ENCODE measurements at regions not wholly inside any gene's neighbourhood (a gene's known extent, or its start where the extent isn't known, plus 50 kb on each side); places are given as distances from the start of the nearest gene placed in this dataset.

DNA sequence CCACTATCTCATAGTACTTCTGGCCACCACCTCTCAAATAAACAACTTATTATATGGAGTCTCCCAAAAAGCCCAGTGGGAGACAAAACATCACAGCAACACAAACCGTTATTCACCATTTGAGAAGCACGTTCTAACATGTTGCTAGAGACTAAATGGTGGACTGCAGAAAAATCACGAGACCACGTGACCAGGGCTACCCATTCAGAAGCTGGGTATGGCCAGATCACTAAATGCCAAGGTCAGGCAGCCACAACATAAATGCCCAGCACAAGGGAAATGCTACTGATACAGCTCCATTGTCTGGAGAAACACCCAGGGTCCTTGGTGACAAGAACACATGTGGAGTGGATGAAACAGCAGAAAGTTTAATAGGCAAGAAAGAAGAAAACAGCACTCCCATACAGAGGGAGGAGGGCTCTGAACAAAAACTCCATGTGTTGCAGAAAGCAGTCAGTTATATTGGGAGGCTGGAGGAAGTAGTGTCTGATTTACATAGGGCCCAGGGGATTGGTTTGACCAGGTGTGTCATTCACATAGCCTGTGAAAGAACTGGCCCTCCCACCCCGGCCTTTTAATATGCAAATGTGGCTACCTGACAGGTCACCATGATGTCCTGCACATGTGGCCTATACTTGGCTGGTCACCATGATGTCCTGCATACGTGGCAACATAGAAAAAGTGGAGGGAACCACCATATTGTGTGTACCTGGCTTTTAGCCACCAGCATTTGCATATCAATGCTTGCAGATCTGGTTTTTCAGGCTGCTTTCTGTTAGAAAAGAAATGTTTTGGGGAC lies 97.2 kb downstream of the TRIM36 start:
- Mint-ChIP-seq H3K9me3 (peaks cover 2% of the 10 kb centered on the region), H3K4me3 (no peak overlapping the region), H3K4me1 (peaks cover 16% of the 10 kb centered on the region), H3K27ac (no peak overlapping the region), H3K27me3 (peaks cover 16% of the 10 kb centered on the region), H3K36me3 (ENCODE audit: low read depth) (no peaks in the 10 kb centered on the region)
- DNase-seq: no peak
- ChIA-PET POLR2A (no interaction called here), CTCF (no interaction called here)

DNA sequence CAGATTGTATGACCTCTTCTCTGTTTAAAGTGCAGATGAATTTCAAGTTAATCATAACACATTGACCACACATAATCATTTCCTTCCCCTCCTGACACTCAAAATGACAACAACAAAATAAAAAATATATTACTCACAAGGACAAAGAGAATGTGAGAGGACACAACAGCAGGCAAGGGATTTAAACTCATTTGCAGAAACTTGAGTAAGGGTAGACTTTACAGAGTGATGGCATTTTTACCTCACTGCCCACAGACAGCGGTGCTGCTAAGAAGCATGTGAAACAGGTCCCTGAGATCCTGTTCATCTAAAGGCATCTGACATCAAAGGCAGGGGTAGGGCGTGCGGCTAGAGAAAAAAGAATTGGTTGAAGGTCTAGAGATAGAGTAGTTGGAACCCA lies 99.0 kb downstream of the TRIM36 start:
- H3K27me3 Mint-ChIP-seq: peaks cover 17% of the 10 kb centered on the region
- H3K27ac Mint-ChIP-seq: no peak overlapping the region
- no peaks in the 10 kb centered on the region for H3K36me3 Mint-ChIP-seq (ENCODE audit: low read depth)
- peaks cover 2% of the 10 kb centered on the region for H3K9me3 Mint-ChIP-seq
- peaks cover 16% of the 10 kb centered on the region for H3K4me1 Mint-ChIP-seq
- CTCF ChIA-PET: no interaction called here
- POLR2A ChIA-PET: no interaction called here
- no peak for DNase-seq
- H3K4me3 Mint-ChIP-seq: no peak overlapping the region

DNA sequence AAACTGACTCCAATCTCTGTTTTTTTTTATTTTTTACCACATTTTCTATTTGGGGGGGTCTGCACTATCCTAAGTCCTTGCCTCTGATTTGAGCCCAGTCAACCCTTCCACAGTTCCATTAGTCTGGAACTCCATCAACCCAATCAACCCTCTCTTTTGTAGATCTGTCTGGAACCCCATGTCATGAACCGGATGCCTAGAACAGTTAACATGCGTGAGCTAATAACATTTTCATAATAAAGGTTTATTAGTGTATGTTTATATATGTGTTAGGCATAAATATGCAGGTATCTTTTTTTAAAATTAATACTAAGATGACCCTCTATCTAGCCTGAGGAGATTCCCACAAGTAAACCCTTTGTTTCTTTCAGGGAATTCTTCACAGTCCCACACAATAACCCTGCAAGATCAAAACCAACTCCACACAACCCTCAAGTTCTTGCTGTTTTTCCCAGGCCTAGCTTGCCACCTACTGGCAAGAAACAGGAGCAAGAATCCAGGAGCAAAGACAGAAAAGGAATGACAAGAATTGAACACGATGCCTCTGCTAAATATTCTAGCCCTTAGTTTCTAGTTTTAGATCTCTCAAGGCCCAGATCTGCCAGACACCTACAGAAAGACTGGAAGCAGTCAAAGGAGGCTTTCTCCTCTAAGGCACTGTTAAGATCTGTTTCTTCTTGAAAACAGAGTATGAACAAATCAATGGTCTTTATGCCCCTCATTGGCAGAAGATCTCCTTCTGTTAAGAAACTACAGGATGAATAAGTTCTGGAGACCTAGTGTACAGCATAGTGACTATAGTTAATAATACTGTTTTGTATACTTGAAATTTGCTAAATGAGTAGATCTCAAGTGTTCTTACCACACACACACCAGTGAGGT lies 100.4 kb downstream of the TRIM36 start:
- no peaks in the 10 kb centered on the region for H3K36me3 Mint-ChIP-seq (ENCODE audit: low read depth)
- H3K27me3 Mint-ChIP-seq: peaks cover 17% of the 10 kb centered on the region
- no peak overlapping the region for H3K4me3 Mint-ChIP-seq
- POLR2A ChIA-PET: interaction anchor here (0.6 kb wide), 1 partner anchor 741 kb away, joined by 3 read pairs; no protein-coding TSS in a partner anchor
- DNase-seq: no peak
- CTCF ChIA-PET: interaction anchor here (1.2 kb wide), 1 partner anchor 1457 kb away, joined by 4 read pairs; no protein-coding TSS in a partner anchor
- H3K27ac Mint-ChIP-seq: no peak overlapping the region
- H3K4me1 Mint-ChIP-seq: peaks cover 16% of the 10 kb centered on the region
- peaks cover 2% of the 10 kb centered on the region for H3K9me3 Mint-ChIP-seq

DNA sequence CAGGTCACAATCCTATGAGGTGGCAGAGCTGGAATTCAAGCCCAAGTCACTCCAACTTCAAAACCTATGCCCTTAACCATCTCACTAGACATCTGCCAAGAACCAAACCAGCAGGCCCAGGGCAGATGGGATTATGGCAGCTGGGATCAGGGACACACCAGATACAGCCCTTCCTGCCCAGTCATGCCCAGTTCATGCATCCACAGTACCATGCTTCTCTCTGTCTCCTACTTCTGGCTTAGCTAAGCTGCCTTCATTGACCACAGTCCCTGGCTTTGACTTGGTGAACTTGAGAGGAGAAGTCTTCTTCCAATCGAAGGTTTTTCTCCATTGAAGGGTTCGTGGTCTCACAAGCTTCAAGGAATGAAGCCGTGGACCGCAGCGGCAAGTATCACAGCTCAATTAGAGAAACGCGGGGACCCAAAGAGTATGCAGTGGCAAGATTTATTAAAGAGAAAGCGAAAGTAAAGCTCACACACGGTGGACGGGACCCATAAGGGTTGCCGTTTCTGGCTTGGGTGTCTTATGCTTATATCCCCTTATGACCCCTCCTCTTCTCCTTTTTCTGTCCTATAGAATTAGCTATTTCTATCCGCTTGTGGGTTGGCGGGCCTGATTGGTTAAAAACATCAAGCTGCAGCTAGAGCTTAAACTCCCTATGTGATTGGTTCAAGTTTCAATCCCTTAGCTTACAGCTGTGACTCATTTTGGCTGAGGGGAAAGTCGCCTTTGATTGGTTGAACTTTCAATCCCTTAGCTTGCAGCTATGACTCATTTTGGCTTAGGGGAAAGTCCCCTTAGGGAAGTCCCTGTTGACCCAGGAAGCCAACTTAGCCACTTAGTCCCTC lies 101.2 kb downstream of the TRIM36 start:
- POLR2A ChIA-PET: interaction anchor here (0.6 kb wide), 1 partner anchor 741 kb away, joined by 3 read pairs; no protein-coding TSS in a partner anchor
- Mint-ChIP-seq H3K4me1 (peaks cover 16% of the 10 kb centered on the region), H3K36me3 (ENCODE audit: low read depth) (no peaks in the 10 kb centered on the region), H3K9me3 (peaks cover 2% of the 10 kb centered on the region), H3K27ac (no peak overlapping the region), H3K27me3 (peaks cover 12% of the 10 kb centered on the region), H3K4me3 (peak overlapping the region; percentile 11)
- CTCF ChIA-PET: interaction anchor here (1.2 kb wide), 1 partner anchor 1456 kb away, joined by 4 read pairs; no protein-coding TSS in a partner anchor
- DNase-seq: peak; percentile 19

DNA sequence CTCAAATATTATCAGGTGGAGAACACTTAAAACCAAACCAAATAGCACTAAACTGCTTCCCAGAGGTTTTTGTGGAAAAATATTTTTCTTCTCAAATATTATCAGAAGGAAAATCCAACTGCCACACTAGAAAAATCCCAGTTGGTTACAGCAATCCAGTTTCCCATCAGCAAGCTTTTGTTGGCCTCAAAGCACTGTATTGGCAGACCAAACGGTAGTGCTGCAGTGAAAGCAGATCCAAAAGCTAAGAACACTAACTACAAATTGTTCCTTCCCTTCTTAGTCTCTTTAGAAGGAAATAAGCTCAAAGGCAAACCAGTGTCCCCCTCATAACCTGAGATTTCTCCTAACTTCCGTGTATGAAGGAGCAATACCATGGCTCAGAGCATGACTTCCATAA lies 105.3 kb downstream of the TRIM36 start:
- no peak for DNase-seq
- Mint-ChIP-seq H3K36me3 (ENCODE audit: low read depth) (no peaks in the 10 kb centered on the region), H3K4me1 (peaks cover 9% of the 10 kb centered on the region), H3K4me3 (no peak overlapping the region), H3K27ac (no peak overlapping the region), H3K27me3 (peaks cover 2% of the 10 kb centered on the region), H3K9me3 (peaks cover 2% of the 10 kb centered on the region)
- CTCF ChIA-PET: no interaction called here
- POLR2A ChIA-PET: no interaction called here

DNA sequence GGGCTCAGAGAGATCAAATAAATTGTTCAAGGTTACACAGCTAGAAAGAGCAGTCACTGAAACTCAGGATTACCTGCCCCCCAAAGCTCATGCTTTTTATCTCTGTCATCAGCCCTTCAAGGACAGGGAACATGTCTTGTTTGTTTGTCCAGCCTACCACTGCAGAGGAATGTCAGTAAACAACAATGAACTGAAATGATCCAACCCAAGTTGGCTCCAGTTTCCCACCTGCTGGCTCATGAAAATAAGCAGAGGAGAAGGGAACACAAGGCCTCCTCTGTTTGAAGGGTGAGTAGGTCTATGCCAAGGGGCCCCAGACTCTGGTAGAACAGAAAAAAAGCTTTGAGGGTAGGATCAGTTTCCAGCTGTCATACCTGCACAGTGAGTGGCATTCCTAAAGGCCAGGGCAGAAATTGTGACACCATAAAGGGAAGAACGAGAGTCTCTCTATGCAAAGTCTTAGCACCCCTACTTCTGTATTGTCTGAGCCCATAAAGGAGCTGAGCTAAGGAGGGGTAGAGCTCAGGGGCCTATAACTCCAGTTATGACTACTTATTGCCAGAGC lies 115.2 kb downstream of the TRIM36 start:
- CTCF ChIA-PET: no interaction called here
- POLR2A ChIA-PET: no interaction called here

DNA sequence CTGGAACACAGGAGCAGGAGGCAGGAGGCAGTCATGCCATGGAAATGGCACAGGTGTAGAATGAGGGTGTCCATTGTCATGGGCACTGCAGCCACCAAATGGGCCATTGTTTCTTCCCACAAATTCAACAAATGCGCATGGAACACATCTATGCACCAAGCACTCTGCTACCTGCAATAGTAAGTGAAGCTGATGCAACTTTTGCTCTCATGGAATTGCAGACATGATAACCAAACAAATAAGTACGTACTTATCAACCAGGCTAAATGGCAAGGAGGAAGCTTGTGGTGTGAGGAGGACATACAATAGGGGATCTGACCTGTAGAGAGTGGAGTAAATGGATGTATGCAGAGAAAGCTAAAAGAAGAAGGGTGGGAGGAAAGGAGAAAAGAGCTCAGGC lies 116.8 kb downstream of the TRIM36 start:
- ChIA-PET POLR2A (no interaction called here), CTCF (no interaction called here)
- Mint-ChIP-seq H3K36me3 (ENCODE audit: low read depth) (no peaks in the 10 kb centered on the region), H3K9me3 (no peaks in the 10 kb centered on the region), H3K27me3 (no peaks in the 10 kb centered on the region), H3K27ac (no peak overlapping the region), H3K4me1 (no peaks in the 10 kb centered on the region), H3K4me3 (no peak overlapping the region)
- no peak for DNase-seq

More for the DNA sequence above, 115.2 kb downstream of the TRIM36 start:
- no peak overlapping the region for H3K4me3 Mint-ChIP-seq
- no peaks in the 10 kb centered on the region for H3K9me3 Mint-ChIP-seq
- no peaks in the 10 kb centered on the region for H3K36me3 Mint-ChIP-seq (ENCODE audit: low read depth)
- no peaks in the 10 kb centered on the region for H3K4me1 Mint-ChIP-seq
- H3K27me3 Mint-ChIP-seq: no peaks in the 10 kb centered on the region
- no peak for DNase-seq
- no peak overlapping the region for H3K27ac Mint-ChIP-seq

DNA sequence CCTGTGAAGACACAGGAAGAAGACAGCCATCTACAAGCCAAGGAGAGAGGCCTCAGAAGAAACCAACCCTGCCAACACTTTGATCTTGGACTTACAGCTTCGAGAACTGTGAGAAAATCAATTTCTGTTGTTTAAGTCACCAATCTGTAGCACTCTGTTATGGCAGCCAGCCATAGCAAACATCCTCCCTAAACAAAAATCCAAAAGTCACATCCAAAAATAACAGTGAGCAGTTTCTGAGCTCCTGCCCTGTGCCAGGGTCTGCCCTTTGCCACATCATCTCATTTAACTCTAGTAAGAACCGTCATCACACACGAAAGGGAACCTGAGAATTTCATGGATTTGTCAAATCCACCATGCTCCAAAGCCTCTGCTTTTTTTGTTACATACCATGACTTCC lies 118.8 kb downstream of the TRIM36 start:
- ChIA-PET CTCF (no interaction called here), POLR2A (no interaction called here)
- H3K9me3 Mint-ChIP-seq: no peaks in the 10 kb centered on the region
- no peak for DNase-seq
- H3K4me1 Mint-ChIP-seq: no peaks in the 10 kb centered on the region
- no peaks in the 10 kb centered on the region for H3K27me3 Mint-ChIP-seq
- H3K27ac Mint-ChIP-seq: no peak overlapping the region
- no peak overlapping the region for H3K4me3 Mint-ChIP-seq
- no peaks in the 10 kb centered on the region for H3K36me3 Mint-ChIP-seq (ENCODE audit: low read depth)

DNA sequence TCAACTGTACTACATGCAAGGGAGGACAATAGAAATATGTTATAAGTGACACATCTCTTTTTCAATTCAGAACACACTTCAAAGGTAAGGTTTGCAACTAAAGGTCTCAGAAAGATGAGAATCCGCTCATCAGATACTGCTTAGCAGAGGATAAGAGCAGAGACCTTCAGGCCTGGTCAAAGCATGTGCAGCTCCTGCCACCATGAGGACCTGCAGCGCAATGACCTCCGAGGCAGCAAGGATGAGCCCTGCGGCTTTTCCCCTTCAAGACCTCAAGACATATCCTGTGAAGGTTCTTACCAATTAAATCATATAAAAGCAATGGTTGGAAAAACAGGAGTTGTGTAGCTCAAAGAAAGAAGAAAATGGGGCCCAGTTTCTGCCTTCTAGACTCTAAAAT lies 135.8 kb downstream of the TRIM36 start:
- H3K27me3 Mint-ChIP-seq: no peaks in the 10 kb centered on the region
- no peak for DNase-seq
- no peaks in the 10 kb centered on the region for H3K4me1 Mint-ChIP-seq
- peaks cover 14% of the 10 kb centered on the region for H3K9me3 Mint-ChIP-seq
- no peak overlapping the region for H3K4me3 Mint-ChIP-seq
- no peaks in the 10 kb centered on the region for H3K36me3 Mint-ChIP-seq (ENCODE audit: low read depth)
- no peak overlapping the region for H3K27ac Mint-ChIP-seq
- ChIA-PET CTCF (interaction anchor here (1.0 kb wide), 1 partner anchor 64 kb away, joined by 3 read pairs; no protein-coding TSS in a partner anchor), POLR2A (no interaction called here)

DNA sequence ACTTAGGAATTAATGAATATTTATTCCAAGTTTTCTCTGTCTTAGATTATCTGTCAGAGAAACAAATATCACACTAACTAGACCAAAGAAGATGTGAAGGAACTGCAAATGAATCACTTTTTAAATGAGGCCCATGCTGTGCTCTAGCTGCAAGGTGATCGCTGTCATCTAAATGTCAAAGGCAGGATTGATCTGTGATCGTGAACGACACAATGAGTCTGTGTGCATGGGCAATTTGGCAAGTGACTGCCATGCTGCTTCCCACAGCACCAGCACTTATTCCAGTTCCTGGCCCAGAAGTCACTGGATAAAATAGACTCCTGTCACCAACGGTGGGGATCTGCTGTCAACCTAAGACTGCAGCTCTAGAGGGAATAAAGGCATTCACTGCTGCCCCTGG lies 141.2 kb downstream of the TRIM36 start:
- CTCF ChIA-PET: no interaction called here
- H3K36me3 Mint-ChIP-seq (ENCODE audit: low read depth): no peaks in the 10 kb centered on the region
- H3K9me3 Mint-ChIP-seq: peaks cover 2% of the 10 kb centered on the region

DNA sequence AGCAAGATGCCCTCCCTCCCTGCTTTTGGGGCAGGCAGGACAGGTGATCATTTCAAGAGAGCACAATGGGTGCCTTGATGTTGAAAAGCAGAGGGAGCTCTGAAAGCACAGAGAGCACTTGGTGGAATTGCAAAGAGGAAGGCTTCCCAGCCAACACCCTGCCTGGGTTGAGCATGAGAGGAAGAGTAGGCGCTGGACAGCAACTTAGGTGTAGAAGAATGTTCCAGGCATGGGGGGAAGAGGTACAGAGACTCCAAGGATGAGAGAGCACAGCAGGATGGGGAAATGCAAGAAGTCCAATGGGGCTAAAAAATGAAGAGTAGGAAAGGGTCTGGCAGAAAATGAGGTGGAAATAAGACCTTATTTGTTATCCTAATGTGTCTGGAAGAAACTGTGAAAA lies 144.8 kb downstream of the TRIM36 start:
- Mint-ChIP-seq H3K4me1 (no peaks in the 10 kb centered on the region), H3K9me3 (no peaks in the 10 kb centered on the region), H3K27ac (no peak overlapping the region), H3K4me3 (no peak overlapping the region), H3K27me3 (peaks cover 2% of the 10 kb centered on the region), H3K36me3 (ENCODE audit: low read depth) (no peaks in the 10 kb centered on the region)
- DNase-seq: no peak
- ChIA-PET POLR2A (no interaction called here), CTCF (no interaction called here)

More for the DNA sequence above, 141.2 kb downstream of the TRIM36 start:
- Mint-ChIP-seq H3K27ac (no peak overlapping the region), H3K4me3 (no peak overlapping the region), H3K27me3 (peaks cover 2% of the 10 kb centered on the region), H3K4me1 (no peaks in the 10 kb centered on the region)
- DNase-seq: no peak
- POLR2A ChIA-PET: no interaction called here

DNA sequence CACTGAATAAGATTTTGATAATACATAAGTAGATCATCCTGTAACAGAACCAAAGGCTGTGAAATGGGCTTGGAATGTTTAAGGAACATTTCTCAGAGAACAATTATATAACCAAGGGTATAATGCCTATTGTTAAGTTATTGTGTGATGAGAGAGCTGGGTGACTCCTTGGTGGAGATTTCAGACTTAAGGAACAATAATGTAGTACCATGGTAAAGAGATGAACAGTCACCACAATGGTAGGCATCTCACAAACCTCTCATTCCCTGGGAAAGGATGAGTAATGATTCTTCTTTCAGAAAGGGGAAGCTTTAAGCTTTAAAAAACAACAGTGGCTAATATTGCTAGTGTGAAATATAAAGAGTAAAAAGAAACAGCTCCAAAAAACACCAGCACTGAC lies 147.4 kb downstream of the TRIM36 start:
- ChIA-PET POLR2A (no interaction called here), CTCF (no interaction called here)
- no peaks in the 10 kb centered on the region for H3K36me3 Mint-ChIP-seq (ENCODE audit: low read depth)
- no peaks in the 10 kb centered on the region for H3K9me3 Mint-ChIP-seq
- H3K4me3 Mint-ChIP-seq: no peak overlapping the region
- peaks cover 2% of the 10 kb centered on the region for H3K27me3 Mint-ChIP-seq
- no peaks in the 10 kb centered on the region for H3K4me1 Mint-ChIP-seq
- no peak overlapping the region for H3K27ac Mint-ChIP-seq
- no peak for DNase-seq
